Body of pancreas (tissue), 4 donors: ENCODE measurements at regions not wholly inside any gene's neighbourhood (a gene's known extent, or its start where the extent isn't known, plus 50 kb on each side); places are given as distances from the start of the nearest gene placed in this dataset.
"Not testable (repeated sequence)": the region's sequence is repeated elsewhere in the genome, so short reads cannot be mapped to it uniquely, and the experiment has no call there.

Experiments used
- ATAC-seq: fragments of 150-250 bp; one replicate; pipeline ENCODE4 v1.9.1; 2016
- DNase-seq, 4 donors: peaks; one replicate each; pipeline ENCODE4 v3.0.0-alpha.2; 2019
- H3K27ac ChIP-seq, 4 donors: fragments of 200-600 bp; sonication (generic); 1 replicate in 3 of 4; 2 replicates in 1 of 4; pipeline versions ENCODE4 v1.5.1 to v1.6.1; 2016 to 2019; ENCODE audit warnings: mild to moderate bottlenecking in 1 of 4, mixed read lengths in 1 of 4, moderate library complexity in 1 of 4
- H3K27me3 ChIP-seq, 2 donors: fragments of 200-600 bp; sonication (generic); one replicate each; pipeline ENCODE4 v1.6.0; 2016; ENCODE audit warnings: mild to moderate bottlenecking in 1 of 2
- H3K36me3 ChIP-seq, 2 donors: fragments of 200-600 bp; sonication (generic); replicated peaks in 1 of 2; 2 replicates each; pipeline ENCODE4 v1.5.1; 2016; ENCODE audit warnings: low read depth in 2 of 2; ENCODE audit not compliant: insufficient read depth in 1 of 2
- H3K4me1 ChIP-seq: fragments of 200-600 bp; sonication (generic); one replicate; pipeline ENCODE4 v1.6.0; 2016
- H3K4me3 ChIP-seq, 2 donors: fragments of 200-600 bp; sonication (generic); 1 replicate in 1 of 2; 2 replicates in 1 of 2; pipeline ENCODE4 v1.5.1; 2016 to 2019
- H3K9me3 ChIP-seq, 3 donors: fragments of 200-600 bp; sonication (generic); 1 replicate in 2 of 3; 2 replicates in 1 of 3; pipeline ENCODE4 v1.5.1; 2016
- POLR2A ChIP-seq, 3 donors: fragments of 450-650 bp; IDR thresholded peaks; one replicate each; pipeline ENCODE4 v1.6.1; 2016; ENCODE audit warnings: antibody characterized with exemption in 3 of 3, mild to moderate bottlenecking in 2 of 3
- WGBS, 2 donors: methylation state at CpG; one replicate each; pipeline ENCODE4 v1.1.5; 2017; 5-methylcytosine and 5-hydroxymethylcytosine counted together
- intact Hi-C: fragments of 100-400 bp; cut with DNase I; formaldehyde crosslinking; loops from one replicate; pipeline ENCODE4 v1.15.1; 2023
- TF ChIP-seq, protein P1 (sequence below), 7 experiments: fragments of 450-650 bp in 4 of 7; fragments of 200-600 bp in 3 of 7; sonication (generic) in 3 of 7; IDR thresholded peaks; one replicate each; pipeline ENCODE4 v1.5.1; 2016 to 2019; ENCODE audit warnings: antibody characterized with exemption in 7 of 7

DNA sequence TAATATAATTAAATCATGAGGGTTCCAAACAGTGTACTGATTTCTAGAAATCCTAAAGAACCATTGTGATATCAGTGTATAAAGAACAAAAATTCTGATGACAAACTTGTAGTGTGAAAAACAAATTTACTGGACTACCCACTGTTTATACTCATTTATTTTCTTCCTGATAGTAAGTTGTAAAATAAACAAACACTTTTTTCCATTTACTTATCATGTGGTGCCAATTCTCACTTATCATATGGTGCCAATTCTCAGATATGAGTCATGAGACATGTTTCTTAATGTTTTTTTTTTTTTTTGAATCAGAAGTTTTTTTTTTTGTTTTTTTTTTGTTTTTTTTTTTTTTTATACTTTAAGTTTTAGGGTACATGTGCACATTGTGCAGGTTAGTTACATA lies 137.7 kb downstream of the LEPR start:
- intact Hi-C loops = no loop called here
- Histone ChIP-seq H3K27ac (no peak overlapping the region), H3K4me3 (no peak overlapping the region), H3K36me3 (no peaks in the 10 kb centered on the region), H3K9me3 (no peaks in the 10 kb centered on the region), H3K27me3 (no peaks in the 10 kb centered on the region), H3K4me1 (no peaks in the 10 kb centered on the region)
- DNase-seq (no peak), ATAC-seq (no peak)
- TF ChIP-seq, protein P1, sequence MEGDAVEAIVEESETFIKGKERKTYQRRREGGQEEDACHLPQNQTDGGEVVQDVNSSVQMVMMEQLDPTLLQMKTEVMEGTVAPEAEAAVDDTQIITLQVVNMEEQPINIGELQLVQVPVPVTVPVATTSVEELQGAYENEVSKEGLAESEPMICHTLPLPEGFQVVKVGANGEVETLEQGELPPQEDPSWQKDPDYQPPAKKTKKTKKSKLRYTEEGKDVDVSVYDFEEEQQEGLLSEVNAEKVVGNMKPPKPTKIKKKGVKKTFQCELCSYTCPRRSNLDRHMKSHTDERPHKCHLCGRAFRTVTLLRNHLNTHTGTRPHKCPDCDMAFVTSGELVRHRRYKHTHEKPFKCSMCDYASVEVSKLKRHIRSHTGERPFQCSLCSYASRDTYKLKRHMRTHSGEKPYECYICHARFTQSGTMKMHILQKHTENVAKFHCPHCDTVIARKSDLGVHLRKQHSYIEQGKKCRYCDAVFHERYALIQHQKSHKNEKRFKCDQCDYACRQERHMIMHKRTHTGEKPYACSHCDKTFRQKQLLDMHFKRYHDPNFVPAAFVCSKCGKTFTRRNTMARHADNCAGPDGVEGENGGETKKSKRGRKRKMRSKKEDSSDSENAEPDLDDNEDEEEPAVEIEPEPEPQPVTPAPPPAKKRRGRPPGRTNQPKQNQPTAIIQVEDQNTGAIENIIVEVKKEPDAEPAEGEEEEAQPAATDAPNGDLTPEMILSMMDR (IDR thresholded peaks at IDR 0.05) = no peak
- TF ChIP-seq POLR2A (IDR thresholded peaks at IDR 0.05) = no peak

DNA sequence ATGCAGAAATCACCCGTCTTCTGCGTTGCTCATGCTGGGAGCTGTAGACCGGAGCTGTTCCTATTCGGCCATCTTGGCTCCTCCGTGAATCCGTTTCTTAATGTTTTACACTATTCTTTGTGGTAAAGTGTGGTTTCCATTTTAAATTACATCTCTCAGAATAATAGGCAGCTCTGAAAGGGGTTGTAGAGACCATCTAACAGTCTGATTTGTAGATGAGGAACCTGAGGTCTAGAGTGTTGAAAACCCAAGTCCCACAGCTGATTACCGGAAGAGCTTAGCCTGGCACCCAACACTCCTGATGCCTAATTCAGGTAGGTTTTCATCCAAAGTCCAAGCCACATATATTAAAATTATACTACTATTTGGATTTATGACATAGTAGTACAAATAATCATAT lies 144.0 kb downstream of the LEPR start:
- WGBS, 2 donors = 68 to 78% methylated on average over 2 to 7 of the region's 7 CpGs
- H3K4me3 ChIP-seq = no peak overlapping the region
- no peaks in the 10 kb centered on the region for H3K36me3 ChIP-seq
- H3K27ac ChIP-seq = no peak overlapping the region
- TF ChIP-seq, protein P1 (IDR thresholded peaks at IDR 0.05) = no peak
- no peak for TF ChIP-seq POLR2A (IDR thresholded peaks at IDR 0.05)
- H3K27me3 ChIP-seq = no peaks in the 10 kb centered on the region
- intact Hi-C loops = no loop called here
- H3K9me3 ChIP-seq = no peaks in the 10 kb centered on the region
- no peaks in the 10 kb centered on the region for H3K4me1 ChIP-seq
- DNase-seq (no peak), ATAC-seq (no peak)

DNA sequence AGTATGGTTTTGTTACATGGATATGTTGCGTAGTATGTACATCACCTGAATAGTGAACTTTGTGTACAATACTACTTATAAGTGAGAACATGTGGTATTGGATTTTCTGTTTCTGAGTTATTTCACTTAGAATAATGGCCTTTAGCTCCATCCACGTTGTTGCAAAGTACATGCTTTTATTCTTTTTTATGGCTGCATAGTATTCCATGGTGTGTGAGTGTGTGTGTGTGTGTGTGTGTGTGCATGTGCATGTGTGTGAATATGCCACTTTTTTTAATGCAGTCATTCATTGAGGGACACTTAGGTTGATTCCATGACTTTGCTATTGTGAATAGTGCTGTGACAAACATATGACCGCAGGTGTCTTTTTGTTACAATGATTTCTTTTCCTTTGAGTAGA lies 147.8 kb downstream of the LEPR start:
- intact Hi-C loops = no loop called here
- Histone ChIP-seq H3K4me1 (no peaks in the 10 kb centered on the region), H3K27me3 (no peaks in the 10 kb centered on the region), H3K27ac (no peak overlapping the region), H3K36me3 (no peaks in the 10 kb centered on the region), H3K9me3 (no peaks in the 10 kb centered on the region), H3K4me3 (no peak overlapping the region)
- DNase-seq = no peak
- no peak for ATAC-seq
- WGBS, 2 donors = 58 to 68% methylated on average over 3 of the region's 3 CpGs
- TF ChIP-seq POLR2A (IDR thresholded peaks at IDR 0.05) = no peak
- TF ChIP-seq, protein P1 (IDR thresholded peaks at IDR 0.05) = no peak

DNA sequence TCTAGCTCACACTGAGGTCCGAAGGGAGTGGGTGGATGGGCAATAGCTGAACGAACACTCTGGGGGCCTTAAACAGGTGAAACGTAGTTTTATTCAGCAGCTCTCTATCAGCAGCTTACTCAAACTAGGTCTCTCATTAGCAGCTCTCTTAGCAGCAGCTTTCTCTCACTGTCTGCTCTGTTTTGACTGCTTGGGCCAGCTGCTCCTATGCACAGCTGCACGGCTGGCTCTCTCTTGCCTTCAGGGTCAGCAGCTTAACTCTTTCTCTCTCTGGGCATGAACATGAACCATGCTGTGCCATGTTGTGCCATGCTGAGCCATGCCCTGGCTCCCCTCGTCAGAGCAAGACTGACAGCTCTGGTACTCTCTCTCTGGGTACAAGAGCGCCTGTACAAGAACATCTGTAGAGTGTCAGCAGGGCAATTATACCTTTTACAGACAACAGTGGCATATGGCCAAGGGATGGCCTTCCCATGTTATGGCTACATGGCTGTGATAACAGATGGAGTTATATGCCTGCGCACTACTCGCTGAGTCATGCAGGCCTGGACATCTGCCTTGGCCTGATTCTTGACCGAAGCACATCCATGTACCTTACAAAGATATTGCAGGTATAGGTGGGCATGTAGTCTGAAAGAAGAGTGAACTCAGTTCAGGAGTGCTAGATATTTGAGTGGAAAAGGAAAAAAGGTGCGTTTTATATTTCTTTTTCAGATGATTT lies 152.4 kb downstream of the LEPR start:
- H3K27me3 ChIP-seq = no peaks in the 10 kb centered on the region
- ATAC-seq (no peak), DNase-seq (no peak)
- H3K4me3 ChIP-seq = no peak overlapping the region
- no peaks in the 10 kb centered on the region for H3K4me1 ChIP-seq
- WGBS, 2 donors = 81 to 85% methylated on average over 10 of the region's 10 CpGs
- no peak for TF ChIP-seq POLR2A (IDR thresholded peaks at IDR 0.05)
- TF ChIP-seq, protein P1 (IDR thresholded peaks at IDR 0.05) = no peak
- H3K36me3 ChIP-seq = no peaks in the 10 kb centered on the region
- intact Hi-C loops = no loop called here
- no peaks in the 10 kb centered on the region for H3K9me3 ChIP-seq
- H3K27ac ChIP-seq = no peak overlapping the region

DNA sequence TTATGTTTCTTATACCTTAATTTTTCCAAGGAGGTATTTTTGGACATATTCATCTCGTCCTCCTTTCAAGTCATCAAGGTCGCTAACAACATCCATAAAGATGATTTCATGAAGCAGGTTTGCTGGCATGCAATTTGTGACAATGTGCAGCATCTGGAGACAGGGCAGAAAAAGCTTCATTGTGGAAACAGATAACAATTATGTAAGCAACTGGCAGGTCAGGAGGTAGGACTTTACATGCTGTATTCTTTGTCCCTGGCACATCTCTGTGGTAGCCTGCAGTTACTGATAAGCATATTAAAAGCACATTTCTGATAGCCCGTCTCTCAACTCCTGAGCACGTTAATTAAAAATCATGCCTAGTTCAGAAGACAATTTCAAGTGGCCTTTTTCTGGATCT lies 156.8 kb downstream of the LEPR start:
- 72 to 77% methylated on average over 4 of the region's 4 CpGs for WGBS, 2 donors
- ATAC-seq (no peak), DNase-seq (no peak)
- Histone ChIP-seq H3K36me3 (no peaks in the 10 kb centered on the region), H3K4me3 (no peak overlapping the region), H3K27ac (no peak overlapping the region), H3K4me1 (no peaks in the 10 kb centered on the region), H3K9me3 (no peaks in the 10 kb centered on the region), H3K27me3 (no peaks in the 10 kb centered on the region)
- intact Hi-C loops = no loop called here
- TF ChIP-seq, protein P1 (IDR thresholded peaks at IDR 0.05) = no peak
- TF ChIP-seq POLR2A (IDR thresholded peaks at IDR 0.05) = no peak

DNA sequence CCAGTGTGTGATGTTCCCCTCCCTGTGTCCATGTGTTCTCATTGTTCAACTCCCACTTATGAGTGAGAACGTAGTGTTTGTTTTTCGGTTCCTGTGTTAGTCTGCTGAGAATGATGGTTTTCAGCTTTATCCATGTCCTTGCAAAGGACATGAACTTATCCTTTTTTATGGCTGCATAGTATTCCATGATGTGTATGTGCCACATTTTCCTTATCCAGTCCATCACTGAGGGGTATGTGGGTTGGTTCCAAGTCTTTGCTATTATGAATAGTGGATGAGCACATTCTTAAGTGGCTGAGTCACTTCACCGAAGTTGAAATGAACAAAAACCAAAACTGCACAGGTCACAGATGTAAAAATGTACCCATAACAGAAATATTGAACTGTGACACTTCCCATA lies 157.5 kb downstream of the LEPR start:
- ATAC-seq, DNase-seq, H3K4me1 ChIP-seq, H3K4me3 ChIP-seq, H3K9me3 ChIP-seq, H3K27me3 ChIP-seq, intact Hi-C loops, H3K27ac ChIP-seq, H3K36me3 ChIP-seq: not testable (repeated sequence)
- WGBS, 2 donors = 94% methylated on average over 3 of the region's 3 CpGs
